LNCAP (cell line): ENCODE measurements at regions not wholly inside any gene's neighbourhood (a gene's known extent, or its start where the extent isn't known, plus 50 kb on each side); places are given as distances from the start of the nearest gene placed in this dataset.
A peak's percentile ranks its signal among the peaks of the same experiment; 100 is the strongest.

Source experiments
- TF ChIP-seq, protein P1 (sequence below): fragments of 450-650 bp; IDR thresholded peaks from 2 replicates; pipeline ENCODE4 v1.5.1; 2017; ENCODE audit warnings: mild to moderate bottlenecking

GRCh38 chr4:156685308-156685707 lies 286.3 kb downstream of the PDGFC start:
- TF ChIP-seq, protein P1, sequence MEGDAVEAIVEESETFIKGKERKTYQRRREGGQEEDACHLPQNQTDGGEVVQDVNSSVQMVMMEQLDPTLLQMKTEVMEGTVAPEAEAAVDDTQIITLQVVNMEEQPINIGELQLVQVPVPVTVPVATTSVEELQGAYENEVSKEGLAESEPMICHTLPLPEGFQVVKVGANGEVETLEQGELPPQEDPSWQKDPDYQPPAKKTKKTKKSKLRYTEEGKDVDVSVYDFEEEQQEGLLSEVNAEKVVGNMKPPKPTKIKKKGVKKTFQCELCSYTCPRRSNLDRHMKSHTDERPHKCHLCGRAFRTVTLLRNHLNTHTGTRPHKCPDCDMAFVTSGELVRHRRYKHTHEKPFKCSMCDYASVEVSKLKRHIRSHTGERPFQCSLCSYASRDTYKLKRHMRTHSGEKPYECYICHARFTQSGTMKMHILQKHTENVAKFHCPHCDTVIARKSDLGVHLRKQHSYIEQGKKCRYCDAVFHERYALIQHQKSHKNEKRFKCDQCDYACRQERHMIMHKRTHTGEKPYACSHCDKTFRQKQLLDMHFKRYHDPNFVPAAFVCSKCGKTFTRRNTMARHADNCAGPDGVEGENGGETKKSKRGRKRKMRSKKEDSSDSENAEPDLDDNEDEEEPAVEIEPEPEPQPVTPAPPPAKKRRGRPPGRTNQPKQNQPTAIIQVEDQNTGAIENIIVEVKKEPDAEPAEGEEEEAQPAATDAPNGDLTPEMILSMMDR: no peak

- TF ChIP-seq, protein P1: no peak
Measured at GRCh38 chr4:156677656-156678055, 293.9 kb downstream of the PDGFC start.

DNA sequence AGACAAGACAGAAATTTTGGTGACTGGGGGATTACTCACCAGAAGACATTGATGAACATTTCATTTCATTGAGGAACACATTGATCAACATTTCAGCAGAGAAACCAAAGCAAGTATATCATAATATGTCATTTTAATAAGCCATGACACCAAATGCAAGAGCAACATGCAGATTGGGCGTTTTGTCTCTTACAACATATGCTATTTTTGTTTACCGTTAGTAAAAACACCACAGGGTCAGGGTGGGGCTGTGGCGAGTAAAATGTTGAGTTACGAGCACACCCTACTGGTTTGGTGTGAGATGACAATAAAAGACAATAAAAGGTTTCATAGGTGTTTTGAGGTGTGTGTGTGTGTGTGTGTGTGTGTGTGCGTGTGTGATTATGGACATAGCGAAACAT lies 294.5 kb downstream of the PDGFC start:
- TF ChIP-seq, protein P1: peak; percentile 54; the same call in 1 of the 2 replicates

DNA sequence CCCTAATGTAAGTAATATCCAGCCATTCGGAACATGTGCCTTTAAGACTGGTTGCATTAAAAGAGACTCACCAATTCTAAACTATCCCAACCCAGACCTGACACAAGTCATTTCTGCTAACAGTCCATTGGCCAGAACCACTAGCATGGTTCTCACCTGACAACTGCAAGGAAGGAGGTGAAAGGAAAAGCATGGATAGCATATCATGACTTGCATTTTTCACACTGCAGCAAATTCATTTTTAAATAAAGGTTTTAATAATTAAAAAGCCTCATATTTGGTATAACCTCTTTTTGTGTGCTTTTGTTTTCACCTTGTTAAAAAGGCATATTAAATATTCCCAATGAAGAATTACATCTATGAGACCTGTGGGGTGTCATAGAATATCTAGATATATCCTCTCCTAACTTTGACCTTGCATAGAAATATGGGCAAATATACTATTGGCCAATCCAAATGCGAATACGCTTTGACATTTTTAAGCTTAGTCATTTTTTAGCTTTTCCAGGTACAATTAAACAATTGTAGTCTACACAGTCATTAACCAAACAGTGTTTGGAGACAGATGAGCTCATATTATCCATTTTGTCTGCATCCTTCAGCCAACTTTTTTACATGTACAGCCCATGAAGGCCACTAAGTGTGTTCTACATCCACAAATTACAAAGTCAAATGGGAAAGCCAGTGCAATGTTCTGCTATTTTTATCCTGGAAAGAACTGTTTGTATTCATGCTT lies 295.3 kb downstream of the PDGFC start:
- TF ChIP-seq, protein P1: no peak

DNA sequence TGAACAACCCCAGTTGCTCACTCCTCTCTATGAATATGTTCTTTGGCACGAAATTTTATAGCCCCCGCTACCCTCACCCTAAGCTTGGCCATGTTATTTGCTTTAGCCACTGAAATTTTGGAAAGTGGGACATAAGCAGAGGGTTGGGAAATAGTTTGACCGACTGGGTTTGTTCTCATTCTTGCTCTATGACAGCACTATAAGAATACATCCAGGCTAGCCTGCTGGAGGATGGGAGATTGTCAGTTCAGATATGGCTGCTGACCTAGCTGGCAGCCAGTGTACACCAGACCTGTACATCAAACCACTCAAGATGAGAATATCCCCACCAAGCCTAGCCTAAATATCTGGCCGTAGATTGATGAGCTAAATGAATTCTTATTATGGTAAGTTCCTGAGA lies 298.1 kb downstream of the PDGFC start:
- TF ChIP-seq, protein P1: no peak

GRCh38 chr4:156672492-156673305 lies 298.9 kb downstream of the PDGFC start:
- TF ChIP-seq, protein P1: no peak

DNA sequence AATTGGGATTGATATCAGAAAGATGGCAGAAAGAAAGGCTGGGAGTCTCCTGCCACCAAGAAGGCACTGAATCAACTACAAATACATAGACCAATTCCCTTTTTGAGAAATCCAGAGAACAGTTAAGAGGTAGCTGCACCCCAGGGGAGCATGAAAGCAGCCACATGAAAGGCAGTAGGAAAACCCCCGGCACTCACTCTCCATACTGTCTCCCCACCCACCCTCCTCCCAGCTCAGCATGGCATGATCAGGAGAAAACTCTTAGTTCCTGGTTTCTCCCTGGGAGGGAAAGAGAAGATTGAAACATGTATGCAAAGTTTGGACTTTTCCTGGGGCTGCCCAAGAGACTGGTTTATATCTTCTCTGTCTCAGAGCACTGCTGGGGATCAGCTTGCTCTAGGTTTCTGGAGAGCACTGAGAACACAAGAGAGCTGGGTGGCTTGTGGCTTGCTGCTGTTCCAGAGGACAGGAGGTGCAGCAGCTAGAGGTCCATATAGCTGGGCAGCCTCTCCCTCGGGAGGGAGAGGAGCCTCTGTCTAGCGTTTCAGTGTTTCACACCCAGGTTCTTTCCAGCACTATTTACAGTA lies 305.7 kb downstream of the PDGFC start:
- TF ChIP-seq, protein P1: no peak
